Neural cell (in vitro differentiated cells): ENCODE measurements at regions not wholly inside any gene's neighbourhood (a gene's known extent, or its start where the extent isn't known, plus 50 kb on each side); places are given as distances from the start of the nearest gene placed in this dataset.

Source experiments
- H2AFZ ChIP-seq: fragments of 200-600, 300-800 bp; sonication (generic), shearing (Covaris generic); 2 replicates; pipeline ENCODE4 v1.6.0; 2014; ENCODE audit warnings: low read depth, mild to moderate bottlenecking, antibody characterized with exemption, low read length, moderate library complexity
- H3F3A ChIP-seq: fragments of 200-600 bp; shearing (Covaris generic); 2 replicates; pipeline ENCODE4 v1.6.1; 2016; ENCODE audit warnings: mild to moderate bottlenecking, moderate library complexity, mixed read lengths, antibody characterized with exemption, low read length; ENCODE audit not compliant: insufficient read depth, poor library complexity, severe bottlenecking
- H3K27ac ChIP-seq: fragments of 200-600, 300-800 bp; sonication (generic), shearing (Covaris generic); 2 replicates; pipeline ENCODE4 v1.5.1; 2014; ENCODE audit warnings: mild to moderate bottlenecking, low read length, moderate library complexity
- H3K27me3 ChIP-seq: fragments of 300-800, 200-600 bp; sonication (generic), shearing (Covaris generic); 2 replicates; pipeline ENCODE4 v1.6.0; 2014; ENCODE audit warnings: mild to moderate bottlenecking, low read depth, low read length, moderate library complexity; ENCODE audit not compliant: insufficient read depth
- H3K36me3 ChIP-seq: fragments of 300-800, 200-600 bp; sonication (generic), shearing (Covaris generic); 2 replicates; pipeline ENCODE4 v1.5.1; 2014; ENCODE audit warnings: mild to moderate bottlenecking, antibody characterized with exemption, low read length, moderate library complexity; ENCODE audit not compliant: insufficient read depth
- H3K4me2 ChIP-seq: fragments of 300-800, 200-600 bp; sonication (generic), shearing (Covaris generic); 2 replicates; pipeline ENCODE4 v1.6.0; 2014; ENCODE audit warnings: mild to moderate bottlenecking, low read length
- H3K4me3 ChIP-seq: fragments of 300-800, 200-600 bp; sonication (generic), shearing (Covaris generic); 2 replicates; pipeline ENCODE4 v1.5.1; 2014; ENCODE audit warnings: mild to moderate bottlenecking, low read length, moderate library complexity
- H3K79me2 ChIP-seq: fragments of 200-600 bp; shearing (Covaris generic); replicated peaks from 2 replicates; pipeline ENCODE4 v1.6.0; 2014; ENCODE audit warnings: mild to moderate bottlenecking, low read length, moderate library complexity; ENCODE audit not compliant: insufficient read depth
- H3K9ac ChIP-seq: fragments of 300-800, 200-600 bp; sonication (generic), shearing (Covaris generic); 2 replicates; pipeline ENCODE4 v1.6.1; 2016; ENCODE audit warnings: mild to moderate bottlenecking, low read length, mixed read lengths
- H3K9me2 ChIP-seq: fragments of 200-600 bp; shearing (Covaris generic); 2 replicates; pipeline ENCODE4 v1.6.1; 2016; ENCODE audit warnings: mild to moderate bottlenecking, low read length, mixed read lengths; ENCODE audit not compliant: insufficient read depth
- H3K9me3 ChIP-seq: fragments of 200-600, 300-800 bp; sonication (generic), shearing (Covaris generic); 2 replicates; pipeline ENCODE4 v1.6.1; 2016; ENCODE audit warnings: mild to moderate bottlenecking, mixed run types, low read length, moderate library complexity, mixed read lengths
- H4K20me1 ChIP-seq: fragments of 200-600 bp; shearing (Covaris generic); 2 replicates; pipeline ENCODE4 v1.6.1; 2016; ENCODE audit warnings: mild to moderate bottlenecking, mixed run types; ENCODE audit not compliant: insufficient read depth
- EP300 ChIP-seq: fragments of 450-650 bp; conservative IDR thresholded peaks from 2 replicates; pipeline ENCODE4 v1.6.1; 2014; ENCODE audit warnings: antibody characterized with exemption, mild to moderate bottlenecking, moderate library complexity; ENCODE audit not compliant: poor library complexity, severe bottlenecking
- EZH2 ChIP-seq: fragments of 200-600, 300-800 bp; shearing (Covaris generic), sonication (generic); IDR thresholded peaks from 2 replicates; pipeline ENCODE4 v1.6.1; 2014; ENCODE audit warnings: antibody characterized with exemption, low read length, borderline replicate concordance, mild to moderate bottlenecking; ENCODE audit not compliant: insufficient read depth, poor library complexity, severe bottlenecking
- MXI1 ChIP-seq: fragments of 450-650 bp; conservative IDR thresholded peaks from 2 replicates; pipeline ENCODE4 v1.6.1; 2014; ENCODE audit warnings: antibody characterized with exemption, mild to moderate bottlenecking; ENCODE audit not compliant: poor library complexity, severe bottlenecking
- POLR2AphosphoS5 ChIP-seq: IDR thresholded peaks from 2 replicates; pipeline ENCODE4 v1.6.1; 2012
- RAD21 ChIP-seq: fragments of 450-650 bp; conservative IDR thresholded peaks from 2 replicates; pipeline ENCODE4 v1.6.1; 2014; ENCODE audit warnings: antibody characterized with exemption, mild to moderate bottlenecking, moderate library complexity
- REST ChIP-seq: IDR thresholded peaks from 2 replicates; pipeline ENCODE4 v1.6.1; 2012; ENCODE audit warnings: borderline replicate concordance
- SMC3 ChIP-seq: fragments of 450-650 bp; conservative IDR thresholded peaks from 2 replicates; pipeline ENCODE4 v1.6.1; 2014; ENCODE audit warnings: antibody characterized with exemption, mild to moderate bottlenecking, moderate library complexity; ENCODE audit not compliant: poor library complexity
- TAF1 ChIP-seq: IDR thresholded peaks from 2 replicates; pipeline ENCODE4 v1.6.1; 2012; ENCODE audit warnings: low read depth
- TF ChIP-seq, protein P1 (sequence below): fragments of 450-650 bp; IDR thresholded peaks from 2 replicates; pipeline ENCODE4 v1.5.1; 2014; ENCODE audit warnings: antibody characterized with exemption, mild to moderate bottlenecking, moderate library complexity; ENCODE audit not compliant: poor library complexity, severe bottlenecking

GRCh38 chr1:14309984-14310383, 288.5 kb upstream of the KAZN start:
- no peaks in the 10 kb centered on the region for H3K79me2 ChIP-seq
- H3K9me3 ChIP-seq: no peaks in the 10 kb centered on the region
- H3K9me2 ChIP-seq: no peaks in the 10 kb centered on the region
- H2AFZ ChIP-seq: no peak overlapping the region
- TF ChIP-seq RAD21: no peak
- no peak for TF ChIP-seq SMC3
- TF ChIP-seq EP300: no peak
- TF ChIP-seq, protein P1, sequence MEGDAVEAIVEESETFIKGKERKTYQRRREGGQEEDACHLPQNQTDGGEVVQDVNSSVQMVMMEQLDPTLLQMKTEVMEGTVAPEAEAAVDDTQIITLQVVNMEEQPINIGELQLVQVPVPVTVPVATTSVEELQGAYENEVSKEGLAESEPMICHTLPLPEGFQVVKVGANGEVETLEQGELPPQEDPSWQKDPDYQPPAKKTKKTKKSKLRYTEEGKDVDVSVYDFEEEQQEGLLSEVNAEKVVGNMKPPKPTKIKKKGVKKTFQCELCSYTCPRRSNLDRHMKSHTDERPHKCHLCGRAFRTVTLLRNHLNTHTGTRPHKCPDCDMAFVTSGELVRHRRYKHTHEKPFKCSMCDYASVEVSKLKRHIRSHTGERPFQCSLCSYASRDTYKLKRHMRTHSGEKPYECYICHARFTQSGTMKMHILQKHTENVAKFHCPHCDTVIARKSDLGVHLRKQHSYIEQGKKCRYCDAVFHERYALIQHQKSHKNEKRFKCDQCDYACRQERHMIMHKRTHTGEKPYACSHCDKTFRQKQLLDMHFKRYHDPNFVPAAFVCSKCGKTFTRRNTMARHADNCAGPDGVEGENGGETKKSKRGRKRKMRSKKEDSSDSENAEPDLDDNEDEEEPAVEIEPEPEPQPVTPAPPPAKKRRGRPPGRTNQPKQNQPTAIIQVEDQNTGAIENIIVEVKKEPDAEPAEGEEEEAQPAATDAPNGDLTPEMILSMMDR: no peak
- TF ChIP-seq POLR2AphosphoS5: no peak
- no peak for TF ChIP-seq REST
- no peak for TF ChIP-seq EZH2
- TF ChIP-seq MXI1: no peak
- no peak for TF ChIP-seq TAF1
- no peaks in the 10 kb centered on the region for H4K20me1 ChIP-seq
- no peak overlapping the region for H3K9ac ChIP-seq
- no peak overlapping the region for H3K27ac ChIP-seq
- H3K4me2 ChIP-seq: no peak overlapping the region
- no peaks in the 10 kb centered on the region for H3F3A ChIP-seq
- no peaks in the 10 kb centered on the region for H3K27me3 ChIP-seq
- H3K4me3 ChIP-seq: no peak overlapping the region
- no peaks in the 10 kb centered on the region for H3K36me3 ChIP-seq

DNA sequence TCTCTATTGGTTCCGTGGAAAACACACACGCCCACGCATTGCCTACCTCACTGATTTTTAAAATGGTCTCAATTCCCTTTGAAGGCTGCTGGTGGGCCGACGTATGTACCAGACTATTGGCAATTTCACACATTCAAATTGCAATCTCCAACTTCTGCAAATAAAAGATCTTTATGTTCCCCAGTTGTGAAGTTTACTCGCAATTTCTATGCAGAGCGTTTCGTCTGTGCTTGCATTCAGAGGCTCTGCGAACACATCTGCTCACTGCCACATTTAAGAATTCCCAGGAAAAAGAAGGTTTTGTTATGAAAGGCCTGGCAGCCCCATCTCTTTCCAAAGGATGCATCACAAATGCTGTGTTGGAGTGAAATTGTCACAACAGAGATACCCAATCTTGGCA, 288.0 kb upstream of the KAZN start:
- Histone ChIP-seq H3K27ac (no peak overlapping the region), H3K9me3 (no peaks in the 10 kb centered on the region), H3K4me2 (no peak overlapping the region), H3K9ac (no peak overlapping the region), H4K20me1 (no peaks in the 10 kb centered on the region), H2AFZ (no peak overlapping the region), H3K79me2 (no peaks in the 10 kb centered on the region), H3K27me3 (no peaks in the 10 kb centered on the region), H3F3A (no peaks in the 10 kb centered on the region), H3K9me2 (no peaks in the 10 kb centered on the region), H3K4me3 (no peak overlapping the region), H3K36me3 (no peaks in the 10 kb centered on the region)
- TF ChIP-seq POLR2AphosphoS5 (no peak), EP300 (no peak), TAF1 (no peak), RAD21 (no peak), MXI1 (no peak), EZH2 (no peak), REST (no peak), SMC3 (no peak)
- TF ChIP-seq, protein P1: no peak
